ENCODE measurements at regions not wholly inside any gene's neighbourhood (a gene's known extent, or its start where the extent isn't known, plus 50 kb on each side); places are given as distances from the start of the nearest gene placed in this dataset.

GRCh38 chr1:43071241-43071640 is 100.8 kb downstream of the EBNA1BP2 start:
- Histone ChIP-seq H3K4me3 (replicated peaks in 1 of 3; ENCODE audit: insufficient read depth in 1 of 3, low read depth in 2 of 3, low read length in 3 of 3) (no peak overlapping the region), H3K9me3 (ENCODE audit: low read length) (no peaks in the 10 kb centered on the region), H3K27ac (ENCODE audit: extremely low read length, insufficient read depth, low read length) (no peak overlapping the region), H3K36me3 (replicated peaks in 1 of 2; ENCODE audit: control insufficient read depth in 1 of 2, insufficient read depth in 2 of 2, low read length in 2 of 2) (no peaks in the 10 kb centered on the region), H3K79me2 (ENCODE audit: insufficient read depth, low read length) (peaks cover 2% of the 10 kb centered on the region), H3K9ac (ENCODE audit: insufficient read depth, low read depth, low read length) (no peak overlapping the region), H2AFZ (ENCODE audit: low read length) (no peak overlapping the region), H4K20me1 (ENCODE audit: insufficient read depth, low read length) (no peaks in the 10 kb centered on the region), H3K4me2 (ENCODE audit: low read depth, low read length) (no peak overlapping the region), H3K27me3 (ENCODE audit: control insufficient read depth in 1 of 2, insufficient read depth in 2 of 2, low read length in 2 of 2) (no peaks in the 10 kb centered on the region), H3K4me1 (ENCODE audit: insufficient read depth, low read length) (peaks cover 66% of the 10 kb centered on the region)
- 100% methylated on average over 2 of the region's 2 CpGs for WGBS (ENCODE audit: low lambda C conversion rate)
- no peak for DNase-seq (ENCODE audit: low spot score)
- no peak for ATAC-seq
- no peak for FAIRE-seq
- CTCF ChIA-PET (ENCODE audit: low intra/inter-chr PET ratio, low total read pairs) = interaction anchor here (4.0 kb wide), 1 partner anchor 158 kb away, joined by 115 read pairs; no protein-coding TSS in a partner anchor
- no TSS peak for BruUV-seq (replicated peaks)
- intact Hi-C loops (cut with micrococcal nuclease; ENCODE audit: unreplicated experiment) = loop anchor here (5.0 kb wide), 1 partner anchor 294 kb away; no protein-coding TSS in a partner anchor
- TF ChIP-seq ZNF674 (CRISPR knock-in tag; IDR thresholded peaks at IDR 0.05; ENCODE audit: low read depth) (no peak), ZBTB38 (CRISPR knock-in tag; IDR thresholded peaks at IDR 0.05) (no peak), PATZ1 (CRISPR knock-in tag; IDR thresholded peaks at IDR 0.05) (no peak)
- POLR2A ChIA-PET = interaction anchor here (2.1 kb wide), 1 partner anchor 37 kb away, joined by 7 read pairs; no protein-coding TSS in a partner anchor
- in situ Hi-C loops (cut with HindIII; ENCODE audit: extremely low pct_ligation_motif_present, low pct_unique_long_range_greater_than_20kb) = loop anchor here (5.0 kb wide), 3 partner anchors 114 to 294 kb away; partner anchors contain the start of gene SLC2A1

- POLR2A ChIA-PET = interaction anchor here (1.1 to 2.1 kb wide), 2 partner anchors 35 to 38 kb away, joined by 5 to 7 read pairs; no protein-coding TSS in a partner anchor
- no TSS peak for BruUV-seq (replicated peaks)
- Histone ChIP-seq H3K4me2 (ENCODE audit: low read depth, low read length) (peak overlapping the region; percentile 37), H3K27me3 (ENCODE audit: control insufficient read depth in 1 of 2, insufficient read depth in 2 of 2, low read length in 2 of 2) (no peaks in the 10 kb centered on the region), H2AFZ (ENCODE audit: low read length) (no peak overlapping the region), H3K79me2 (ENCODE audit: insufficient read depth, low read length) (peaks cover 2% of the 10 kb centered on the region), H3K9me3 (ENCODE audit: low read length) (no peaks in the 10 kb centered on the region), H3K4me1 (ENCODE audit: insufficient read depth, low read length) (peaks cover 75% of the 10 kb centered on the region), H3K9ac (ENCODE audit: insufficient read depth, low read depth, low read length) (peak overlapping the region; percentile 55), H3K4me3 (replicated peaks in 1 of 3; ENCODE audit: insufficient read depth in 1 of 3, low read depth in 2 of 3, low read length in 3 of 3) (0 out of 6 replicates have a peak overlapping the region, but pooled peaks of 1 of the 3 experiments have one; percentile 3), H3K27ac (ENCODE audit: extremely low read length, insufficient read depth, low read length) (peak overlapping the region; percentile 44), H4K20me1 (ENCODE audit: insufficient read depth, low read length) (no peaks in the 10 kb centered on the region), H3K36me3 (replicated peaks in 1 of 2; ENCODE audit: control insufficient read depth in 1 of 2, insufficient read depth in 2 of 2, low read length in 2 of 2) (no peaks in the 10 kb centered on the region)
- 77% methylated on average over 8 of the region's 12 CpGs for WGBS (ENCODE audit: low lambda C conversion rate)
- in situ Hi-C loops (cut with HindIII; ENCODE audit: extremely low pct_ligation_motif_present, low pct_unique_long_range_greater_than_20kb) (loop anchor here (5.0 kb wide), 3 partner anchors 112 to 292 kb away; partner anchors contain the start of gene SLC2A1), intact Hi-C loops (cut with micrococcal nuclease; ENCODE audit: unreplicated experiment) (loop anchor here (2.0 to 5.0 kb wide), 2 partner anchors 111 to 292 kb away; partner anchors contain the start of gene SLC2A1)
- ATAC-seq (peak; percentile 75), FAIRE-seq (peak; percentile 28), DNase-seq (ENCODE audit: low spot score) (peak; percentile 85)
- CTCF ChIA-PET (ENCODE audit: low intra/inter-chr PET ratio, low total read pairs) = no interaction called here
- peak; percentile 46; the same call in 1 of the 2 replicates for TF ChIP-seq HOXA3 (CRISPR knock-in tag; IDR thresholded peaks at IDR 0.05)
- TF ChIP-seq ISX (CRISPR knock-in tag; conservative IDR thresholded peaks at IDR 0.05) = no peak
- peak; percentile 44; the same call in 1 of the 2 replicates for TF ChIP-seq MYPOP (CRISPR knock-in tag; IDR thresholded peaks at IDR 0.05)
- no peak for TF ChIP-seq NPAS2 (CRISPR knock-in tag; IDR thresholded peaks at IDR 0.05; ENCODE audit: borderline replicate concordance)
- peak; percentile 75 for TF ChIP-seq ZNF263 (CRISPR knock-in tag; IDR thresholded peaks at IDR 0.05)
- no peak for TF ChIP-seq SYNCRIP (IDR thresholded peaks at IDR 0.05; ENCODE audit: insufficient read depth, low read depth, low read length)
- TF ChIP-seq ZBTB4 (CRISPR knock-in tag; IDR thresholded peaks at IDR 0.05; ENCODE audit: borderline replicate concordance) = peak; percentile 97; the same call in 1 of the 2 replicates
- TF ChIP-seq SRF (IDR thresholded peaks at IDR 0.05; ENCODE audit: low read depth, low read length) = no peak
These were observed 102.5 kb downstream of the EBNA1BP2 start for GRCh38 chr1:43069461-43070050.

Data from HepG2 (cell line).